HG03139 (cell line): ENCODE measurements at regions not wholly inside any gene's neighbourhood (a gene's known extent, or its start where the extent isn't known, plus 50 kb on each side); places are given as distances from the start of the nearest gene placed in this dataset.

ENCODE experiments used
- ATAC-seq: cut with Tn5 transposase; IDR thresholded peaks from one replicate; pipeline ENCODE4 v1.9.1; 2021; ENCODE audit not compliant: unreplicated experiment

DNA sequence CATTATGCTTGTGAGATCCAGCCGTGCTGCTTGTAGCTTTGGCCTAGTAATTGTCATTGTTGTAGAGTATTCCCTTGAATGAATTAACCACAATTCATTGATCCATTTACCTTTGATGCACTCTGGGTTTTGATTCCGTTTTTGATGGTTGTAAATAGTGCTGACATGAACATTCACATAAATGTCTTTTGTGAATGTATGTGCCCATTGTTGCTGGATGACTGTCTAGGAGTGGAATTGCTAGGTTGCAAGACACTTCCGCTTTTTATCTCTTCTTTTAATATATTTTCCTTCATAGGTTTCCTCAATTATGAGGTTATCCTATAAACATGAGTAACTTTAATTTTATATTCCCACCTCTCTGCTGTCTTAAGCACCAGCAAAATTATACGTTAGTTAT is 104.8 kb upstream of the CCDC68 start:
- ATAC-seq: no peak

DNA sequence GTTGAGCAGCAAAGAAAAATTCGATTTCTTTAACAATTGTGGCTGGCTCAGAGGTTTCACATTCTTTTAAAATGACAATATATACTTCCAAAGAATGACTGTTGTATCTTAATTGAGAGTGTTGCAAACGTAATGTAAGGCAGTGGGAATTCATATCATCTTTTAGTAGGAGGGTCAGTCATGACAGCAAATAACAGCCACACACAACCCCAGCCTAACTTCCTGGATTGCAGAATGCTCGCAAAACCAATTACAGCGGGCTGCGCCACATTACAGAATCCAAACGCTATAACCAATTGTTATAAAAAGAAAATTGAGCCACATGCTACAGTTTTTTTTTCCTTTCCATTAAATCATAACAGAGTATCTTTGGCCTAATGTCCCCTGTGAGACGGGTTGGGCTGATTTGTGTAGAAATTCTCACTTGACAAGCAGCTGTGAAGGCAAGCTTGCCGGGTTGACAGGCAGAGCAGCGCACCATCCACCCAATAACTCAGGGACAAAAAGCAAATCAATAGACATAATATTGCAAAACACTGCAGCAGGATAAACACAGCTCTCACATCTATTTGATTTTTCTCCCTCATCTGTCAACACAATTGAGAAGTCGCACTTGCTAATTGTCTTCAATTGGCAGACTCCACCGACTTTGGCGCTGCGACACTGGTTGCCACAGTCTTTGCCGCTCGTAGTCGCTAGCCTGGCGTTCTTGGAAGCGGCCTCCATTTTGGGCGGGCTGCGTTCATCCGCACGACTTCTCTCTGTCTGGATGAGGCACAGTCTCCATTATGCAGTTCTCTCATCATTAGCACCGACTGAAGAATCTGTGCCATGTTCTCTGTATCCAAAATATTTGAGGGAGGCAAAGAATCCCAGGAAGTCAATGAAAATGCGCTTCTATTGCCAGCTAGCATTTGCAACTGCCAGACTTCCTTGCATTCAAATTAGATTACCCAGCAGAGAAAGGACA is 95.0 kb upstream of the CCDC68 start:
- no peak for ATAC-seq

DNA sequence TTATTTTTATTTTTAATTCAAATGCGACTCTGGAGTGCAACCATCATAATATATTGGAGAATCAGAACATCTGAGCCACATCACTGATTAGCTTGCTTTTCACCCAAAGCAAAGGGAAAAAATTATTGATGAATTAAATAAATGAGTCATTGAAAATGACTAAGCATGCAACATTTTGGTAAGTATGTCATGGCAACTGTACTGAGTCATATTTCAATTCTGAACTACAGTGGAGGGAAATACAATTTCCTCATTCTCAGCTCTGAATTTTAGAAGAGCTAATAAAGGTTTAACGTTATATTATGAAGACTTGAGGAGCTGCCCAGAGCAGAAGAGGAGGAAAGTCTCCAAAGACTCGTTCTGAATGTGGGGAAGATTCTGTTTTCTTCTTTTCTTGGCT is 89.6 kb upstream of the CCDC68 start:
- no peak for ATAC-seq

DNA sequence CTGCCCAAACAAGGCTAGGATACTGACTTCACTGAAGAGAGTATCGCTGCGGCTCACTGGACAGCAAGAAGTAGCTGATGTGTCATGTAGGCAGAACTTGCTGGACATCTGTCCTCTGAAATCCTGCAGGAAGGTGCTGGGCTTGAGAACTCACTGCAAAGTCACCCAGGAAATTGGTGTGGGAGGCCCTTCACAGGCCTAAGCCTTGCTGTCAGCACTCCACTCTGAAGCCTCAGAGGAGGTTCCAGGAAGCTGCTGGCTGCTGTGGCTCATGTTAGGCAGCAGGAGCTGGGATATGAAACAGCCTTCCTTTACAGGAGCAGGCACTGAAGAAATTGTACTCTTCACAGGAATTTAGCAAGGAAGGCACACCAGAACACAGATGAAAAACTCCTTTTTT is 88.3 kb upstream of the CCDC68 start:
- ATAC-seq: no peak

DNA sequence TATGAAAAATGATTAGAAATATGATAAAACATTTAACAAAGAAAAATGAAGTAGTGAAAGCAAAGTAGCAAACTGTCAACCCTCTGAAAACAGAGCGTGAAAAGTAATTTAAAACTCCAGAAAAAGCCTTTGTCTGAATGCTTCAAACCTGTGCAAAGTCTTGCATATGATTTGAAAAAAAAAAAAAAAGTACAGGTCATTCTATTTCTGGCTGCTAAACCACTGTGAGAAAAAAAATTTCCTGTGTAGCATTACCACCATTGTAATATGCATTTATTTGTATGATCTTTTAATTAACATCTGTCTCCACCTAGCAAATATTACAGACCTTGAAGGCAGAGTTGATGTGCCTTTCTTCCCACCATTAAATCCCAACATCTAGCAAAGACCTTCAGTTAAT is 82.1 kb upstream of the CCDC68 start:
- ATAC-seq: no peak

DNA sequence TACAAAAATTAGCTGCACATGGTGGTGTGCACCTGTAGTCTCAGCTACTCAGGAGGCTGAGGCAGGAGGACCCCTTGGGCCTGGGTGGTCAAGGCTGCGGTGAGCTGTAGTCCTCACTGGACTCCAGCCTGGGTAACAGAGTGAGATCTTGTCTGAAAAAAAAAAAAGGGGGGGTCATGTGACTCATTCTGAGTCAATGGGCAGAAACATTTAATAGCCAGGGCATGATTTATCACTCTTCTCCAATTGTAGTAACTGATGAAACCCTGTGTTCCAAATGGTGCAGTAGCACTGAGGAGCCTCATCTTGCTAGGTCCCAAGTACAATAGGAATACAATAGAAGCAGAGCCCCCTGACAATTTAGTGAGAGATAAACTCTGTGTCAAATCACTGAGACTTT is 78.9 kb upstream of the CCDC68 start:
- no peak for ATAC-seq

DNA sequence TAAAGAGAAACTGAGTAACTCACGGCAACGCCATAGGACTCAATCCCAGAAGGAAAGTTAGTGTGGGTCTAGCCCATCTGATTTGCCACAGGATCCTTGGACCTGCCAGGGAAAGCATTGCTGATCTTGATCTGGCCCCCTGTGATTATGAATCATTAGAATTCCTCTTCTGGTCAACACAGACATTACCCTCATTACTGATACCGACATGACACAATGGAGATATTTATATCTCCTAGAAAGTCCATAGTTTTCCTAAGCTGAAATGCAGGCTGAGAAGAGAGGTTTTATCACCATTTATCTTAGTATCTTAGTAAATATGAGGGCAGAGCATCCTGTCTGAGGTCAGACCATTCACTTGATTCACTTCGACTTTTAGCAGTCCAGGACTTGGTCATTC is 75.5 kb upstream of the CCDC68 start:
- no peak for ATAC-seq

DNA sequence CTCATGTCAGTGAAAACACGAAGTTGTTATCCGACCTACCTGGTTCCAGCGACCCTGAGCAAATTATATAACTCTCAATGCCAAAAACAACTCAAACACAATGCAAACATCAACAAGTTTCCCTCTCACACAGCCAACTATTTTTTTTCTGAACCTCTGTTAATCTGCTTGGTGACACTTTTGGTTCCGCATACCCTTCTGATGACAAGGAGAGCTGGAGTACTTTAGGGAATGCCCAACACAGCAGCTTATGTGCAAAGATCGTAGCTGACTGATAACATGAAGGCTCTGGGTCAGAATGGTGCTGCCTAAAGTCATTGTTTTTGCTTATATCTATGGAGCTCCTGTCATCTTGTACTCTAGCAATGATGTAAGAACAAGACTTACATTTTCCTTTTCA is 72.7 kb upstream of the CCDC68 start:
- no peak for ATAC-seq

DNA sequence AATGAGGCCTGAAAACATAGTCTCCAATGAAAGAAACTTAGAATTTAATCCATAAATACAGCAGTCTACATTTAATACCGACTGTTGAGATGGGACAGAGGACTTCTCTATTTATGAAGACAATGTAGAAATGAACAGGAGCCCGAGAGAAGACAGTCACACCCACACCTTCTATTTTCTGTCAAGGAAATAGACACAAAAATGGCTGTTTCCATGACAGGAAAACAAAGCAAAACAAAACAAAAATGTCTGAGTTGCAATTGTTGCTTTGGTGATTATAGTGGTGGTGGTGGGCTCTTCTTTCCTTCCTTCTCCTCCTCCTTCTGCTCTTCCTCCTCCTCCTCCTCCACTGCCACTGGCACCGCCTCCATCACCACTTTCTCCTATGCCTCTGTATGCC is 72.3 kb upstream of the CCDC68 start:
- ATAC-seq: no peak

DNA sequence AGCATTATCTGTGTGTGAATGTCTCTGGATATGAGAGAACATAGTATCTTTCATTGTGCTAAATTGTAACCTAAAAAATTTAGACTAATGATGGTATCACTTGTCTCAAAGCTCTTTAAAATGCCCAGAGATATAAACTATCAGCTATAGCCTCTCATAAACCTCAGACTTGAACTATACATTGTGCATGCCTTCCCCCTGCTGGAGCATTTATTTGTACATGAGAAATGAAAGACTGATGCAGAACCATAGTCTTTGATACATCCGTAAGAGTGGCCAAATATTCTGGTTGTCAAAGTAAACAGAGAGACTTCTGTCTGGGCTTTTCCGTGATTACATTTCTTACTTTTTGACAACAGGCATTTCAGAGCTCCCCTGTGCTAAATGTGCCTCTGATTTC is 71.9 kb upstream of the CCDC68 start:
- ATAC-seq: no peak

DNA sequence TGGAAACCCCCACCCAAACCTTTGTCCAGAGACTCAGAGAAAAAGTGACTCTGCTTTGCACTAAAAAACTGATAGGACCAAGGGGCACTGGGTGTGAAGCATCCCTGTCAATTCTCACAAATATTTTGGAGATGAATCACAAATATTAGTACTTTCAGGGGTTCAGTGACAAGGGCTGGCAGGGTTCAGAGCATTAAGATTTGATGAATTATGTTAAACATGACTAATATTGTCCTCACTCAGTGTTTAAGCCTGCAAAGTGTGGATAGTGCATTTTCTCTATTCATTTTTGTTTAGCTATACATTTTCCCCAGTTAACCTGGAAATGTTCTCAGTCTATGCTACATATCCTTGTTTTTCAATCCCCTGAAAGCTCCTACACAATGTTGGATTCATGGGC is 65.3 kb upstream of the CCDC68 start:
- ATAC-seq: no peak

DNA sequence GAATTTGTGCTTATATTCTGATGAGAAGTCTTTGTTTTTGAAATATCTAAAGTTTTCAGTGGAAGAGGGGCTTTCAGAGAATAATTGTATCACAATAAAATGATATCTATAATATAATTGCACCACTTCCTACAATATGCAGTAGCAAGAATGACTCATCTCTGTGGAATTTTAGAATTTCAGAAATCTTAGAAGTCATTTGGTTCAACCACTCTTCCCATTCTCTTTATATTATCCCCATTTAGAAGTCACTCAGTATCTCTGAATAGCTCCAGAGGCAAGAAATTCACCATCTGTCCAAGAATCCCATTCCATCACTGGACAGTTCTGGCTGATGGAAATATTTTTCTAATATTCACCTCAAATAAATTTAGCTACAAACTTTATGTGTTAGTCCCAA is 59.3 kb upstream of the CCDC68 start:
- no peak for ATAC-seq

DNA sequence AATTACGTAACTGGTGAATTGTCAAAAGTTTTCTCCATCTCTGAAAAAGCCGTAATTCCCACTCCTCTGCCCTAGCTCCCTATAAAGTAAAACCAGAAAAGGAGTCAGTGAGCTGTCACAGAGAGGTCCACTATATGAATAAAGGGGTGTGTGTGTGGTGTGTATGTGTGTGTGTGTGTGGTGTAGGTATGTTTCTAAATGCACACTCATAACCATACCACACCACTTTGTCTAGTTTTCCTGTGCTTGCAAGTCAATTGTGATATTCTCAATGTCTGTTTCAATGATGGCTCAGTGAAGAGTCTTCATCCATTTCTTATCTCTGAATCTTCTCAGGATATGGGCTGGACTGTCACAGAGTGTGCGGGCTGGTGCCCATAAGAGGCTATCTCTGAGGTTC is 54.8 kb upstream of the CCDC68 start:
- no peak for ATAC-seq

DNA sequence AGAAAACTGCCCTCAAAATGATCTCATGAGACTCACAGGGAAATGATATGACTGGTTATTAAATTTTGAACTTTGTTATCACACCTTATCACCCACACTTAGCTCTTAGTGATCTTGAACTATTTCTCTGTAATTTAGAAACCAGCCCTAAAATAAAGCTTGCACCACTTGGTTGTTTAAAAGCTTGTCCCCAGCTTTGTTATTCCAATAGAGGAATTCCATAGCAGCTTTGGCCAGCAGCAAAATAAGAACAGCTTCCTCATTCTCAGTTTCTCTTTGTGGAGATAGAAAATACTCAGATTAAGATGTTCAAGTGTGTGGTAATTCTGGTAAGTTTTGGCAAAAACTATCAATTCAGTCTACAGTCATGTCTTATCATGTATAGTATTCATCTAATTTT is 54.4 kb upstream of the CCDC68 start:
- no peak for ATAC-seq

DNA sequence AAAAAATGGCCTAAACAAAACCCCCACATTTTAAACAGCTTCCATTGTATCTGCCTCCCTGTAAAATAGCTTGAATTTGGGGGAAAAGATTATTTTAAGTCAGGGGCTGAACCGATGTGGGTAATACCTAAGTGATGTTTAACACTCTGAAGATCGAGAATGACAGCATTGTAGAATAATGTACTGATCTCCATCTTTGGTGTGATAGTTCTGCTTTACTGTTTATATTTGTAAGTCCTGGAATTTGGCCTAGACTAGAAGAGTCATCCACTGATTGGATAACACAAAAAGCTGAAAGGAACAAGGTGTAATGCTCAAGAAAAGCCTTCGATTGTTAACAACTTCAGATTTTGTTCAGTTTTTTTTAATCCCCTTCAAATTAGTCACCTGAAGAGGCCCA is 53.8 kb upstream of the CCDC68 start:
- no peak for ATAC-seq

DNA sequence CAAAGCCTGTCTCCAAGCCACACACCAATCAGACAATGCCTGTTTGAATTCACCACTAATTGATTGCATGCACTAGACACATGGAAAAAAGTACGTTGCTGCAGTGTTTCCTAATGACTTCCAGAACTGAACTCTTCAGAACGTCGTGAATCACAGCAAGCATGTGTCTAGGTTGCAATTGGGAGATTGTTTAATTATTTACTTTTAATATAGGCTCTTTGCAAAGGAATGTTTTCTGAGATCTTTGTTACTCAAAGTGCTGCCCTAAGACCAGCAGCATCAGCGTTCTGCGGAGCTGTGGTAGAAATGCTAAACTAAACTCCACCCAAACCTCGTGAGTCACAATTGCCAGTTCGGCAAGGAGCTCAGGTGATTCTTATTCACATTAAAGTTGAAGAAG is 52.7 kb upstream of the CCDC68 start:
- ATAC-seq: no peak
